Embryonic facial prominence (tissue), 1 donor: ENCODE measurements at regions not wholly inside any gene's neighbourhood (a gene's known extent, or its start where the extent isn't known, plus 50 kb on each side); places are given as distances from the start of the nearest gene placed in this dataset.
"Not testable (repeated sequence)": the region's sequence is repeated elsewhere in the genome, so short reads cannot be mapped to it uniquely, and the experiment has no call there.

Experiments used
- DNase-seq: peaks from one replicate; pipeline ENCODE4 v3.0.0-alpha.2; 2016; ENCODE audit errors: extremely low spot score

- no peak for DNase-seq
Observed at GRCh38 chr20:48440916-48441315, 386.9 kb downstream of the PREX1 start.

- not testable (repeated sequence) for DNase-seq
Observed at GRCh38 chr20:48440261-48440660, 387.5 kb downstream of the PREX1 start.

- DNase-seq = no peak
Observed at GRCh38 chr20:48437146-48437545, 390.7 kb downstream of the PREX1 start.

- not testable (repeated sequence) for DNase-seq
Observed at GRCh38 chr20:48436609-48437008, 391.2 kb downstream of the PREX1 start.

GRCh38 chr20:48433178-48433577 lies 394.6 kb downstream of the PREX1 start:
- no peak for DNase-seq

GRCh38 chr20:48432494-48432832 lies 395.3 kb downstream of the PREX1 start:
- no peak for DNase-seq

- DNase-seq = no peak
Observed at GRCh38 chr20:48431653-48432493, 395.9 kb downstream of the PREX1 start.

GRCh38 chr20:48426630-48427029 lies 401.2 kb downstream of the PREX1 start:
- DNase-seq = no peak

- no peak for DNase-seq
Observed at GRCh38 chr20:48425817-48426612, 401.8 kb downstream of the PREX1 start.

- no peak for DNase-seq
Observed at GRCh38 chr20:48425321-48425720, 402.5 kb downstream of the PREX1 start.

- DNase-seq = no peak
Observed at GRCh38 chr20:48422242-48422960, 405.4 kb downstream of the PREX1 start.

- no peak for DNase-seq
Observed at GRCh38 chr20:48421547-48421946, 406.3 kb downstream of the PREX1 start.

- DNase-seq = no peak
Observed at GRCh38 chr20:48420176-48420575, 407.6 kb downstream of the PREX1 start.

- DNase-seq = no peak
Observed at GRCh38 chr20:48419173-48419572, 408.6 kb downstream of the PREX1 start.

- DNase-seq = no peak
Observed at GRCh38 chr20:48416002-48416401, 411.8 kb downstream of the PREX1 start.

GRCh38 chr20:48414786-48415185 lies 413.0 kb downstream of the PREX1 start:
- no peak for DNase-seq

GRCh38 chr20:48411919-48412522 lies 415.8 kb downstream of the PREX1 start:
- DNase-seq = no peak

- DNase-seq = no peak
Observed at GRCh38 chr20:48411245-48411644, 416.6 kb downstream of the PREX1 start.

- DNase-seq = no peak
Observed at GRCh38 chr20:48409055-48409615, 418.7 kb downstream of the PREX1 start.

- DNase-seq = no peak
Observed at GRCh38 chr20:48407710-48408109, 420.1 kb downstream of the PREX1 start.

GRCh38 chr20:48406912-48407340 lies 420.9 kb downstream of the PREX1 start:
- DNase-seq = no peak

- DNase-seq = no peak
Observed at GRCh38 chr20:48406498-48406897, 421.3 kb downstream of the PREX1 start.
